ENCODE measurements at regions not wholly inside any gene's neighbourhood (a gene's known extent, or its start where the extent isn't known, plus 50 kb on each side); places are given as distances from the start of the nearest gene placed in this dataset.
"Not testable (repeated sequence)": the region's sequence is repeated elsewhere in the genome, so short reads cannot be mapped to it uniquely, and the experiment has no call there.

GRCh38 chr13:81596224-81596753 lies 1255.4 kb upstream of the SPRY2 start:
- no peak for FAIRE-seq

DNA sequence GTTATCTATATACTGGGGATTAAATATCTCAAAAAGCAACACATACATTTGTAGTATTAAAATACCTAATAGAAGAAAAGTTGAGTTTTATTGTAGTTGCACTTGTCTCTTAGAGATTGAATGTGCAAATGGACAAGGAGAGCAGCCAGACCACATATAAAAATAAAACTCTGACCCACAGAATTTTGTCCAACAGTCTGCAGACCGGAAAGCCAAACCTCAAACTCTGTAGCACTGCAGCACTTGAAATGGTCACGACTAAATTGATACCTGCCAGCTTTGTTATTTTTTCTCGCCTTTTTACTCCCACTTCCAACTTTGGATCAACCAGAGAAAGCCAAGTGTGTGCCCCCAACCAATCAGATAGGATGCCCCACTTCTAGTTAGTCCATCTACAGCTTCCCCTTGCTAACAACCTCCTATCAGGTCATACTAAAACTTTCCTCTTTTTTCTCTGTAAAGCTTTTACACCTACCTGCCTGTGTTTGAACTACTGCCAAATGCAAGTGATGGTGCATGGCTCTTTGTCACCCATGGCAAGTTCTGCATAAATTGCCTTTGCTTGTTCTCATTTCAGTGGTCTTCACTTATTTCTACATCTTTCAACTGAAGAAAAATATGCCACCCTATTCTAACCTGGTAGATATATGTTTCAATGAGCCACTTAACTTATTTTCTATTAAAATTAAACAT lies 1250.7 kb upstream of the SPRY2 start:
- FAIRE-seq, result no peak

DNA sequence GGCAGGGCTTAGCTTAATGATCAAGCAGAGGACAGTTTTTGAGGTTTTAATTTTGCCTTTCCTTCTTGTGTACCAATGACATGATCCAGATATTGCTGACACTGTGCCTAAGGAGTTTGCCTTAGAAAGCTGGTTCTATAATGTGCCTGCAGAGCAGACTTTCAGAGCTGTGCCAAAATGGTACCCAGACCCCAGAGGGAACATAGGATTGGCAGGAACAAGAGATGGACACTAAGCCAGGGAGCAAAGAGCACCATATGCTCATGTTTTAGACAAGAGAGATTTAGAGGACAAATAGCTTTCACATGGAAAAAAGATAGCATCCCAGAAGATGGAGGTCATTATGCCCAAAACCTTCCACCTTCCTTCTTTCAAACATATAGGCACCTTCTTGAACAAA lies 1241.5 kb upstream of the SPRY2 start:
- FAIRE-seq, result no peak

GRCh38 chr13:81577601-81578195 lies 1236.8 kb upstream of the SPRY2 start:
- no peak for FAIRE-seq

DNA sequence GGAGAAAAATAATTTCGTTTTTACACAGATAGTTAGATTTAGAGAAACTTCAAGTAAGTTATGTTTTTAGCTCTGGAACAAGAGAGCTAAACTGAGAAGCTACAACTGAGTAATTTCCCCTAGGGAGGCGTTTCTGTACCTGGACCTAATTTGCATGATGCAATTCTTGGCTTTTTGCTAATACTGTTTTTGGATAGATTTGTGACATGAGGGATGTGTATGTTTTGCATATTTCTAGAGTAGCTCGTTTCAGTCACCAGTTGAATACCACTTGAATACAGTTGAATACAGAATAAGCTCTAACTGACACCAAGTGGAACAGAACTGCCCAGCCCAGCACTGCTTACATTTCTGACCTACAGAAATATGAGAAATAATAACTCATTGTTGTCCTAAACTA lies 1227.9 kb upstream of the SPRY2 start:
- no peak for FAIRE-seq

DNA sequence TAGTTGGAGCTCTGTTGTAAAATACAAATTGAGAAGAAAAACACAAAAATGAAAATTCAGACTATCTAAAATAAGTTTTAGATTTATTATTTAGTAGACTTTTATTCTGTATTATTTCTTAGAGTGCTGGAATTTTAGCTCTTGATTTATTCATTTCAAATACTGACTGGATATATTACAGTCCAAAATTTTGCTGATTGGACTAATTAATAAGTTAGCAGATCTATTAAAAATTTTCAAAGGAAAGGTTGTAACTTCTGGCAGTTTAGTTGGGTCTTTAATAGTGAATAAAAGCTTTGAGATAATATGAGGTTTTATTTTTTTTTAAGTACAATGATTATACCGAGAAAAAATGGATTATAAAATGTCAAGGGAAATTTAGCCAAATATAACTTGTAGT lies 1224.9 kb upstream of the SPRY2 start:
- FAIRE-seq, result no peak

DNA sequence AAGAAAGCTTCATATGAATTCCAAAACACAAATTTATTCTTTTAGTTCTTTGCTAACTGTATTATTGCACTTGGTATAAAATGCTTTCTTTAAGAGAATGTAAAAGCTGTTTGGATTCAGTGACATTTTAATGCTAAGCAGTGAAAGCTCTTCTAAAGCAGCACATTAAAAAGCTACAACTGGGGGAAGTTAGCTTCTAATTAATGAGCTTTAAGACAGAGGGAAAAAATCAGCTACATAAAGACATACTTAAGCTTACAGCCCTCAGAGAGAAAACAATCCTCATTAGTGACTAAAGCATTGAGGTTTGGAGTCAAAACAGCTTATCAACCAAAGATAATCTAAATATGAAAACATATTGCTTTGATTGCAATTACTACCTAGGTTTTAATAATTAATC lies 1222.2 kb upstream of the SPRY2 start:
- FAIRE-seq, result no peak

DNA sequence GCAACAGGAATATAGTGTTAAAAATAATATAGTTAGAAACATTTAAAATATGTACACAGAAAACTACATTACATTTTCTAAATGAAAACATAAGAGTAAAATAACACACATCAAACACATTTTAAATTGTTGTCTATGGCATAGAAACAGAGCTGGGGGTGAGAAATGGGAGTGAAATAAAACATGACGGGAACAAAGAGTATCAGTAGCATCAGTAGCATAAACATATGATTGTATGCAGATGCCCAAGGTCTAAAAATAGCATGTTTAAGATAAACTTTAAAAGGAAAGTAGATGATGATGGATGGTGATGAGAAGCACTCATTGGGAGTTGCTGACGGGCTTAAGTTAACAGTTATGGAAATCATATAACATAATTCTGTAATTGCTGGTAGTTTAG lies 1221.7 kb upstream of the SPRY2 start:
- FAIRE-seq, result no peak

DNA sequence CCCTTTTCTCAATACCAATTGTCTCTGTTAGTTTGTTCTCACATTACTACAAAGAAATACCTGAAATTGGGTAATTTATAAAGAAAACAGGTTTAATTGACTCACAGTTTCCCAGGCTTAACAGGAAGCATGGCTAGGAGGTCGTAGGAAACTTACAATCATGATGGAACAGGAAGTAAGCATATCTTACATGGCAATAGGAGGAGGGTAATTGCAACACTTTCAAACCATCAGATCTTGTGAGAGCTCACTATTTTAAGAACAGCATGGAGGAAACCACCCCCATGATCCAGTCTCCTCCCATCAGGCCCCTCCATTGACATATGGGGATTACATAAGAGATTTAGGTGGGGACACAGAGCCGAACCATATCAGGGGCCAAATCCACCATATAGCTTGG lies 1210.1 kb upstream of the SPRY2 start:
- FAIRE-seq, result no peak

DNA sequence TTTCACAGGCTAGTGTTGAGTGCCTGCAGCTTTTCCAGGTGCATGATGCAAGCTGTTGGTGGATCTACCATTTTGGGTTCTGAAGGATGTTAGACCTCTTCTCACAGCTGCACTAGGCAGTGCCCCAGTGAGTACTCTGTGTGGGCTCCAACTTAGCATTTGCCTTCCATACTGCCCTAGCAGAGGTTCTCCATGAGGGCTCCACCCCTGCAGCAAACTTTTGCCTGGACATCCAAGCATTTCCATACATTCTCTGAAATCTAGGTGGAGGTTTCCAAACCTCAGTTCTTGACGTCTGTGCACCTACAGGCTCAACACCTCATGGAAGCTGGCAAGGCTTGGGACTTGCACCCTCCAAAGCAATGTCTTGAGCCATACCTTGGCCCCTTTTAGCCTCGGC lies 1205.4 kb upstream of the SPRY2 start:
- FAIRE-seq, result not testable (repeated sequence)

- FAIRE-seq, result peak; percentile 36
These were observed 1199.9 kb upstream of the SPRY2 start for GRCh38 chr13:81540777-81541176.

DNA sequence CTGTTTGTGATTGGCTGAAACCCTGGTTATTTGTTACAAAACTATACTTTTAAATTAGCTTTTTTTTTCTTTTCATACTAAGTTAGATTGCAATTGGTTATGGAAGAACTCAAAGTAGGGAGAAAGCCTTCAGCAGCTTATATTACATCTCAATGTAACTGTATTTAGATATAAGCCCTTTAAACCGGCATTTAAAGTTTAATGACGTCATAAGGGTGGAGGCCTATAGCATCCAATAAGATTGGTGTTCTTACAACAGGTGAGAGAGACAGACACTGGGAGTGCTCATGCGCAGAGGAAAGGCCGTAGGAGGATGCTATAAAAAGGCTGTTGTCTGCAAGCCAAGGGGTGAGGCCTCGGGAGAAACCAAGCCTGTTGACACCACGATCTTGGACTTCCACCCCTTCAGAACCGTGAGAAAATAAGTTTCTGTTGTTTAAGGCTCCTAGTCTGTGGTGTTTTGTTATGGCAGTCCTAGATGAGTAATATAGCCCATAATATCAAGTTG lies 1198.8 kb upstream of the SPRY2 start:
- FAIRE-seq, result no peak

- no peak for FAIRE-seq
These were observed 1158.0 kb upstream of the SPRY2 start for GRCh38 chr13:81498969-81499368.

- no peak for FAIRE-seq
These were observed 1152.2 kb upstream of the SPRY2 start for GRCh38 chr13:81493144-81493543.

- FAIRE-seq, result no peak
These were observed 1151.5 kb upstream of the SPRY2 start for GRCh38 chr13:81492449-81492848.

GRCh38 chr13:81488021-81488420 lies 1147.1 kb upstream of the SPRY2 start:
- no peak for FAIRE-seq

DNA sequence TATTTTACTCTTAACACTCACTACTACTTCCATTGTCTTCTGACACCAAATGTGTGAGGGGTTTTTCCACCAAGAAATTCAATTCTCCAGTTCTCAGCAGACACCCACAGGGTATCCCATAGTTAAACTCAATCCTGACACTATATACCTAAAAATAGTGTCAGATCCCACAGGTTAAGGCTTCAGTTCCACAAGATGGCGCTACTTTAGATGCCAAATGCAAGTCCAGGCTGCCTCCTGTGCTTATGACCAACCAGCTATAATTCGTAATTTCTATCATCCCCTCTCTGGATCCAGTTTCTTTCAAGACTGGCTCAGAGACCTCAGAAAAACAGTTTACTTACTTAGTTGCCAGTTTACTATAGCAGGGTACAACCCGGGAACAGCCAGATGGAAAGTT lies 1146.2 kb upstream of the SPRY2 start:
- no peak for FAIRE-seq

DNA sequence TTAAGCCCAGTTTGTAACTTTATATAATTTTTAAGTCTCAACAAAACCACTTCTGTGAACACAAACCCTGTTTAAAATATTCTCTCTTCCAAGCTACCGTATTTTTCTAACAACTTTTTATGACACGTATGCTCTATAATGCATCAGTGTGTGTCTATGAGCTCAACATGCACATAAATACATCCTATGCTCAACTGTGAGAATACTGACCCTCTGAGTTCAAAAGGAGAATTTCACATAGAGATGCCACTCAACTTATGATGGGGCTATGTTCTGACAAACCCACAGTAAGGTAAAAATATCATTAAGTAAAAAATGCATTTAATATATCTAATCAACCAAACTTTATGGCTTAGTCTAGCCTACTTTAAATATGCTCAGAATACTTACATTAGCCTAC lies 1139.7 kb upstream of the SPRY2 start:
- no peak for FAIRE-seq

- FAIRE-seq, result no peak
These were observed 1132.5 kb upstream of the SPRY2 start for GRCh38 chr13:81473366-81473899.

- FAIRE-seq, result no peak
These were observed 1117.2 kb upstream of the SPRY2 start for GRCh38 chr13:81458170-81458569.

GRCh38 chr13:81446441-81446840 lies 1105.5 kb upstream of the SPRY2 start:
- no peak for FAIRE-seq

DNA sequence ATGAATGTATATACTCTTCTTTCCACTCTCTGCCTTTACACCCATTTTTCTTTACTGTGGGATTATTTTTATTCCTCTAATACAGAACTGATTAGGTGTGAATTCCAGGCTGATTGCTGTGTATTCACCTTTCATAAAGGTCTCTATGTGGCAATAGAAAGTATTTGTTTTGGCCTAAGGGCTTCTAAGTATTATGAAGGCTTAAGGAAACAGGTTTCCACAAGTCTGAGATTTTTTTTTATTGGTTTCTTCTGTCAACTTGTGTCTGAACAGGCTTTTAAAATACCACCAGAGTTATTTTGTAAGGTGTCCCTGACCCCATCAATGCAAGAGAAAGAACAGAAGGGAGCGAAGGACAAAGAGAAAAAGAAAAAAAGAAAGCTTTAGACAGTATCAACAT lies 1102.0 kb upstream of the SPRY2 start:
- FAIRE-seq, result no peak

GRCh38 chr13:81425286-81425685 lies 1084.4 kb upstream of the SPRY2 start:
- FAIRE-seq, result no peak

- FAIRE-seq, result no peak
These were observed 1068.4 kb upstream of the SPRY2 start for GRCh38 chr13:81409284-81409683.

Data from islet of Langerhans (tissue), 1 donor.